Cardiac fibroblast (primary cell): ENCODE measurements at regions not wholly inside any gene's neighbourhood (a gene's known extent, or its start where the extent isn't known, plus 50 kb on each side); places are given as distances from the start of the nearest gene placed in this dataset.

Experiments
- DNase-seq, 2 donors: peaks; one replicate each; pipeline versions ENCODE4 v3.0.0 to v3.0.0-alpha.2; 2010; ENCODE audit warnings: low read depth in 2 of 2
- H3K4me3 ChIP-seq, 2 donors: replicated peaks in 1 of 2; 1 replicate in 1 of 2; 2 replicates in 1 of 2; pipeline ENCODE4 v1.5.1; 2011; ENCODE audit warnings: low read depth in 2 of 2, low read length in 2 of 2, mild to moderate bottlenecking in 2 of 2, moderate library complexity in 1 of 2
- TF ChIP-seq, protein P1 (sequence below): IDR thresholded peaks from one replicate; pipeline ENCODE4 v1.5.1; 2011; ENCODE audit warnings: low read depth, mild to moderate bottlenecking, low read length, inconsistent platforms

- TF ChIP-seq, protein P1, sequence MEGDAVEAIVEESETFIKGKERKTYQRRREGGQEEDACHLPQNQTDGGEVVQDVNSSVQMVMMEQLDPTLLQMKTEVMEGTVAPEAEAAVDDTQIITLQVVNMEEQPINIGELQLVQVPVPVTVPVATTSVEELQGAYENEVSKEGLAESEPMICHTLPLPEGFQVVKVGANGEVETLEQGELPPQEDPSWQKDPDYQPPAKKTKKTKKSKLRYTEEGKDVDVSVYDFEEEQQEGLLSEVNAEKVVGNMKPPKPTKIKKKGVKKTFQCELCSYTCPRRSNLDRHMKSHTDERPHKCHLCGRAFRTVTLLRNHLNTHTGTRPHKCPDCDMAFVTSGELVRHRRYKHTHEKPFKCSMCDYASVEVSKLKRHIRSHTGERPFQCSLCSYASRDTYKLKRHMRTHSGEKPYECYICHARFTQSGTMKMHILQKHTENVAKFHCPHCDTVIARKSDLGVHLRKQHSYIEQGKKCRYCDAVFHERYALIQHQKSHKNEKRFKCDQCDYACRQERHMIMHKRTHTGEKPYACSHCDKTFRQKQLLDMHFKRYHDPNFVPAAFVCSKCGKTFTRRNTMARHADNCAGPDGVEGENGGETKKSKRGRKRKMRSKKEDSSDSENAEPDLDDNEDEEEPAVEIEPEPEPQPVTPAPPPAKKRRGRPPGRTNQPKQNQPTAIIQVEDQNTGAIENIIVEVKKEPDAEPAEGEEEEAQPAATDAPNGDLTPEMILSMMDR: no peak
- H3K4me3 ChIP-seq: no peak overlapping the region
- no peak for DNase-seq
Measured at GRCh38 chr6:19972221-19972620, 135.1 kb downstream of the ID4 start.

DNA sequence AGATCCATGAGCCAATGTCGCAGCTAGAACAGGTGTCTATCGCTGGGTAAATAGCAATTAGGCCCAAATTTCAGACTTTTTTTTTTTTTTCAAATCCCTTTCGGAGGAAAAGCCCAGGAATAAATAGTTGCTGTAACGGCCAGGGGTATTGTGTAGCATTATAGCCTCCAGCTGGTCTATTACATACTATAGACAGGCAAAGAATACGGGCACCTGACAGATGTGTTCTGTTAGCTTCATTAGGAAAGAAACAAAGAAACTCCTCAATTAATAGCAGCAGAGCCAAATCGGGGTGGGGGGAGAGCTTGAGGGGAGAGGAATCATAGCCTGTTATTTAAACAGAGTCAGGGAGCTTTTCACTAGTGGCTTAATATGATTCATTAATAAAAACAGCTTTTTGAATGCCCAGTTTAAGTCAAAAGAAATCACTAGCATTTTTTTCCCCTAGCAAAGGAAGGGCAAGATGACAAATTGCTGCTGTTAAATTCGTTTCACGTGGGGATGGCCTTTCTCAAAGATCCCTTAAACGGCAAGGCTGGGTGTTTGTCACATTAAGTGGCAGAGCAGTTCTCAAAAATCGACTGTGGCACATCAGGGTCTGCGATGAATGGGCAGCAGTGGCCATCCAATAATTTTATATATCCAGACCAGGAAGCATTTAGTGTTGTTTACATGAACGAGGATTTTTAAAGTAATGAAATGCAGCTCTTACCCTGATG is 139.4 kb downstream of the ID4 start:
- DNase-seq: no peak
- no peak overlapping the region for H3K4me3 ChIP-seq
- TF ChIP-seq, protein P1: no peak

DNA sequence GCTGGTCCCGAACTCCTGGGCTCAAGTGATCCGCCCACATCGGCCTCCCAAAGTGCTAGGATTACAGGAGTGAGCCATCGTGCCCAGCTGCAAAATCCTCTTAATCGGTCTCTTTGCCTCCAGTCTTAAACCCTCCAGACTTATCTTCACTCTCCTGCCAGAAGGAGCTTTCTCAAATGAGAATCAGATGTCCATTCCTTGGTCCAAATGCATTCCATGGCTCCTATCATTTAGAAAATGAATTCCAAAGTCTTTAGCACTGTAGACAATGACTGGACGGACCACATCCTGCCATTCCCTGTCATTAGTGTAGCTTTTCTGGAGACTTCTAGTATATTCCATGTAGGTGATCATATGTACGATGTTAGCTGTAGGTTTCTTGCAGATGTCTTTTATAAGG is 141.9 kb downstream of the ID4 start:
- TF ChIP-seq, protein P1: no peak
- H3K4me3 ChIP-seq: no peak overlapping the region

DNA sequence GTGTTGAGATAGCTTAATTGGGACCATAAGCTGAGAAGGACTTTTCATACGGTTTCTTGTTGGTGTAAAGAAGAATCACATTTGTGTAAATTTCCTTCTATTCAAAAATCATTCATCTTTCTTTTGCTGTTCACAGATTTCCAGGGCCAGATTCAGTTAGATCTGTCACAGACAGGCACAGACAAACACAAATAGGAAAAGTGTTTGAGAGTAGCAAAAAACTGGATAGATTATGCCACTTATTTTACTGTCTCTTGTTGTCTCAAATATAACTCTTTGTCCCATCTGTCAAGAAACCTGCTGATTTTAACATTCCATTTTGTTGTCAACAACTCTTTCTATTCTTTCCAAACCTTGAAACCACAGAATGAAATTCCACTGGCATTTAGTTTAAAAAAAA is 142.8 kb downstream of the ID4 start:
- H3K4me3 ChIP-seq: no peak overlapping the region
- TF ChIP-seq, protein P1: no peak
- no peak for DNase-seq

More for the DNA sequence above, 141.9 kb downstream of the ID4 start:
- no peak for DNase-seq

- H3K4me3 ChIP-seq: no peak overlapping the region
- no peak for DNase-seq
- TF ChIP-seq, protein P1: no peak
Measured at GRCh38 chr6:19983374-19983773, 146.2 kb downstream of the ID4 start.

GRCh38 chr6:19986691-19987438 is 149.7 kb downstream of the ID4 start:
- TF ChIP-seq, protein P1: no peak
- H3K4me3 ChIP-seq: no peak overlapping the region
- no peak for DNase-seq
